MM.1S (cell line): ENCODE measurements at regions not wholly inside any gene's neighbourhood (a gene's known extent, or its start where the extent isn't known, plus 50 kb on each side); places are given as distances from the start of the nearest gene placed in this dataset.
"Not testable (repeated sequence)": the region's sequence is repeated elsewhere in the genome, so short reads cannot be mapped to it uniquely, and the experiment has no call there.

ENCODE experiments used
- EZH2 ChIP-seq: fragments of 300-600 bp; sonication (generic); optimal IDR thresholded peaks from 2 replicates; pipeline ENCODE3; 2017; ENCODE audit warnings: low read depth, mild to moderate bottlenecking, antibody characterized with exemption, low read length, mixed read lengths
- EZH2phosphoT487 ChIP-seq: fragments of 300-600 bp; sonication (generic); IDR thresholded peaks from 2 replicates; pipeline ENCODE4 v1.6.1; 2018; ENCODE audit warnings: antibody characterized with exemption, low read length
- TF ChIP-seq, protein P1 (sequence below): fragments of 300-600 bp; sonication (generic); IDR thresholded peaks from 2 replicates; pipeline ENCODE4 v1.5.1; 2016; ENCODE audit warnings: antibody characterized with exemption, low read length, mixed read lengths

DNA sequence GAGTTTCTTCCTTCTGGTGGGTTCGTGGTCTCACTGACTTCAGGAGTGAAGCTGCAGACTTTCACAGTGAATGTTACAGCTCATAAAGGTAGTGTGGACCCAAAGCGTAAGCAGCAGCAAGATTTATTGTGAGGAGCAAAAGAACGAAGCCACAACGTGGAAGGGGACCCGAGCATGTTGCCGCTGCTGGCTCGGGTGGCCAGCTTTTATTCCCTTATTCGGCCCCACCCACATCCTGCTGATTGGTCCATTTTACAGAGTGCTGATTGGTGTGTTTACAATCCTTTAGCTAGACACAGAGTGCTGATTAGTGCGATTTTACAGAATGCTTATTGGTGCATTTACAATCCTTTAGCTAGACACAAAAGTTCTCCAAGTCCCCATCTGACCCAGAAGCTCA is 80.6 kb upstream of the SEL1L start:
- TF ChIP-seq, protein P1, sequence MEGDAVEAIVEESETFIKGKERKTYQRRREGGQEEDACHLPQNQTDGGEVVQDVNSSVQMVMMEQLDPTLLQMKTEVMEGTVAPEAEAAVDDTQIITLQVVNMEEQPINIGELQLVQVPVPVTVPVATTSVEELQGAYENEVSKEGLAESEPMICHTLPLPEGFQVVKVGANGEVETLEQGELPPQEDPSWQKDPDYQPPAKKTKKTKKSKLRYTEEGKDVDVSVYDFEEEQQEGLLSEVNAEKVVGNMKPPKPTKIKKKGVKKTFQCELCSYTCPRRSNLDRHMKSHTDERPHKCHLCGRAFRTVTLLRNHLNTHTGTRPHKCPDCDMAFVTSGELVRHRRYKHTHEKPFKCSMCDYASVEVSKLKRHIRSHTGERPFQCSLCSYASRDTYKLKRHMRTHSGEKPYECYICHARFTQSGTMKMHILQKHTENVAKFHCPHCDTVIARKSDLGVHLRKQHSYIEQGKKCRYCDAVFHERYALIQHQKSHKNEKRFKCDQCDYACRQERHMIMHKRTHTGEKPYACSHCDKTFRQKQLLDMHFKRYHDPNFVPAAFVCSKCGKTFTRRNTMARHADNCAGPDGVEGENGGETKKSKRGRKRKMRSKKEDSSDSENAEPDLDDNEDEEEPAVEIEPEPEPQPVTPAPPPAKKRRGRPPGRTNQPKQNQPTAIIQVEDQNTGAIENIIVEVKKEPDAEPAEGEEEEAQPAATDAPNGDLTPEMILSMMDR: not testable (repeated sequence)
- TF ChIP-seq EZH2, EZH2phosphoT487: not testable (repeated sequence)
